Liver (tissue), 8 donors: ENCODE measurements at regions not wholly inside any gene's neighbourhood (a gene's known extent, or its start where the extent isn't known, plus 50 kb on each side); places are given as distances from the start of the nearest gene placed in this dataset.

Source experiments
- DNase-seq: peaks from one replicate; pipeline ENCODE4 v3.0.0-alpha.2; 2017; ENCODE audit warnings: low spot score
- H3K27ac ChIP-seq, 2 donors: one replicate each; pipeline ENCODE4 v1.7.0; 2013; ENCODE audit warnings: inconsistent platforms in 2 of 2, low read length in 2 of 2, control low read depth in 1 of 2, low read depth in 1 of 2, mild to moderate bottlenecking in 1 of 2
- H3K27me3 ChIP-seq, 4 donors: one replicate each; pipeline versions ENCODE4 v1.6.1 to v1.7.0; 2013; ENCODE audit warnings: low read length in 3 of 4, inconsistent platforms in 1 of 4, mild to moderate bottlenecking in 1 of 4, moderate library complexity in 1 of 4; ENCODE audit not compliant: control insufficient read depth in 4 of 4, insufficient read depth in 4 of 4
- H3K36me3 ChIP-seq, 4 donors: one replicate each; pipeline versions ENCODE4 v1.6.1 to v1.7.0; 2013; ENCODE audit warnings: low read length in 3 of 4, mild to moderate bottlenecking in 3 of 4, low read depth in 1 of 4, moderate library complexity in 1 of 4; ENCODE audit not compliant: control insufficient read depth in 4 of 4, insufficient read depth in 3 of 4
- H3K4me1 ChIP-seq, 4 donors: one replicate each; pipeline versions ENCODE4 v1.6.1 to v1.7.0; 2013; ENCODE audit warnings: low read length in 3 of 4, mild to moderate bottlenecking in 3 of 4, moderate library complexity in 1 of 4; ENCODE audit not compliant: control insufficient read depth in 4 of 4, insufficient read depth in 4 of 4
- H3K4me3 ChIP-seq, 3 donors: one replicate each; pipeline versions ENCODE4 v1.6.1 to v1.7.0; 2013; ENCODE audit warnings: low read length in 3 of 3, control low read depth in 1 of 3, low read depth in 1 of 3, mild to moderate bottlenecking in 1 of 3
- H3K9ac ChIP-seq, 2 donors: one replicate each; pipeline ENCODE4 v1.7.0; 2013; ENCODE audit warnings: low read length in 2 of 2, mild to moderate bottlenecking in 2 of 2, moderate library complexity in 2 of 2, control low read depth in 1 of 2, low read depth in 1 of 2
- H3K9me3 ChIP-seq, 4 donors: one replicate each; pipeline versions ENCODE4 v1.6.1 to v1.7.0; 2013; ENCODE audit warnings: low read length in 3 of 4; ENCODE audit not compliant: control insufficient read depth in 4 of 4
- CTCF ChIP-seq: fragments of 150-350 bp; IDR thresholded peaks from 2 replicates; pipeline ENCODE4 v1.5.1; 2017; ENCODE audit warnings: improper control_type of control experiment, low read depth, low read length; ENCODE audit not compliant: missing input control
- EGR1 ChIP-seq, 2 donors: IDR thresholded peaks; 2 replicates each; pipeline ENCODE4 v1.6.1; 2016 to 2018; ENCODE audit warnings: antibody characterized with exemption in 2 of 2, low read depth in 2 of 2
- FOXA1 ChIP-seq: IDR thresholded peaks from 2 replicates; pipeline ENCODE4 v1.6.1; 2016; ENCODE audit warnings: antibody characterized with exemption
- FOXA2 ChIP-seq: IDR thresholded peaks from 2 replicates; pipeline ENCODE4 v1.6.1; 2016; ENCODE audit warnings: antibody characterized with exemption
- GABPA ChIP-seq, 2 donors: IDR thresholded peaks in 1 of 2; conservative IDR thresholded peaks in 1 of 2; 2 replicates each; pipeline ENCODE4 v1.6.1; 2016; ENCODE audit warnings: antibody characterized with exemption in 2 of 2, mild to moderate bottlenecking in 1 of 2, moderate library complexity in 1 of 2
- HNF4A ChIP-seq, 2 donors: conservative IDR thresholded peaks; 2 replicates each; pipeline ENCODE4 v1.6.1; 2016; ENCODE audit warnings: antibody characterized with exemption in 2 of 2, mild to moderate bottlenecking in 2 of 2
- HNF4G ChIP-seq: IDR thresholded peaks from 2 replicates; pipeline ENCODE4 v1.6.1; 2016; ENCODE audit warnings: antibody characterized with exemption
- JUND ChIP-seq, 2 donors: IDR thresholded peaks; 2 replicates each; pipeline ENCODE4 v1.6.1; 2016; ENCODE audit warnings: antibody characterized with exemption in 2 of 2
- NR2F2 ChIP-seq: IDR thresholded peaks from 2 replicates; pipeline ENCODE4 v1.6.1; 2016; ENCODE audit warnings: antibody characterized with exemption
- RAD21 ChIP-seq, 2 donors: IDR thresholded peaks; 2 replicates each; pipeline ENCODE4 v1.6.1; 2016; ENCODE audit warnings: antibody characterized with exemption in 2 of 2, mild to moderate bottlenecking in 2 of 2
- RXRA ChIP-seq, 2 donors: IDR thresholded peaks; 2 replicates each; pipeline ENCODE4 v1.6.1; 2017 to 2018; ENCODE audit warnings: antibody characterized with exemption in 2 of 2, mild to moderate bottlenecking in 1 of 2
- TAF1 ChIP-seq: conservative IDR thresholded peaks from 2 replicates; pipeline ENCODE4 v1.6.1; 2016; ENCODE audit warnings: antibody characterized with exemption, mild to moderate bottlenecking
- YY1 ChIP-seq: IDR thresholded peaks from 2 replicates; pipeline ENCODE4 v1.6.1; 2016; ENCODE audit warnings: antibody characterized with exemption, mild to moderate bottlenecking
- WGBS: extraction: QIAGEN DNeasy Blood & Tissue Kit; methylation state at CpG from one replicate; pipeline ENCODE4 v1.1.7; 2013; 5-methylcytosine and 5-hydroxymethylcytosine counted together
- TF ChIP-seq, protein P1 (sequence below): IDR thresholded peaks from 2 replicates; pipeline ENCODE4 v1.6.1; 2016; ENCODE audit warnings: antibody characterized with exemption, mild to moderate bottlenecking
- TF ChIP-seq, protein P2 (sequence below): IDR thresholded peaks from 2 replicates; pipeline ENCODE4 v1.6.1; 2016; ENCODE audit warnings: antibody characterized with exemption
- TF ChIP-seq, protein P3 (sequence below): IDR thresholded peaks from 2 replicates; pipeline ENCODE4 v1.6.1; 2016; ENCODE audit warnings: antibody characterized with exemption
- TF ChIP-seq, protein P4 (sequence below): IDR thresholded peaks from 2 replicates; pipeline ENCODE4 v1.6.1; 2016; ENCODE audit warnings: antibody characterized with exemption
- donor health status: healthy.
- donor health status: healthy.
- donor health status: healthy.
- donor health status: healthy.
- donor health status: healthy.

DNA sequence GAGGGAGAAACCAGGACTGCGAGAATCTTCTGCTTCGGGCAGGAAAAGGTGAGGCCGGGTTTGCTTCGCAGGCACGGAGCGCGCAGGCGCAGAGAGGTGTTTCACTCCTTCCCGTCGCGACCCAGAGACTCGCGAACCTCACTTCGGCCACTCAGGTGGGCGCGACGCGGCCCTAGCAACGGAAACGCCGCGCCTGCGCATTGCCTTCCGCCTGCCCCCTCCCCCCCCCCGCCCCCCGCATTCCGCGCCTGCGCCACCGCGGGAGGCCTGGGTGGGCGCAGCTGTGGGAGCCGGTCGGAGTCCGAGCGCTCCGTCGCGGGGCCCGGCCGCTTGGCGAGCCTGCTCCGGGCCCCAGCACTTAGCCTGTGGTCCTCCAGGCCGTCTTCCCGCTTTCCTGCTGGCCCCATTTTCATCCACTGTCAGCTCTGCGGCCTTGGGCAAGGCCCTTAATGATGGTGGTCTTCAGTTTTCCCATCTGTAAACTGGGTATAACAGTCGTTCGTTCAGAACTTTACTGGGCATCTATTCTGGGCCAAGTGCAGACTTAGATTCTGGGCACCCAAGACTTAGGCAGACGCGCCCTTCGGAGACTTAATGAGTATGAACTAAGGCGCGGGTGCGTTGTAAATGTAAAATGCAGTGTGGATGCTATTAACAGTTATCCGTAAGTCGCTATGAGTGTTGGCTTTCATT, 62.1 kb upstream of the ACKR3 start:
- Histone ChIP-seq H3K4me3 (peak overlapping the region in 2 of 3 donors; percentile 31 to 34), H3K9me3 (no peaks in the 10 kb centered on the region), H3K36me3 (no peaks in the 10 kb centered on the region), H3K27me3 (peaks cover 0 to 4% (median 0%) of the 10 kb centered on the region in 4 donors), H3K4me1 (peaks cover 0 to 4% (median 2%) of the 10 kb centered on the region in 4 donors), H3K27ac (no peak overlapping the region), H3K9ac (no peak overlapping the region)
- TF ChIP-seq, protein P1, sequence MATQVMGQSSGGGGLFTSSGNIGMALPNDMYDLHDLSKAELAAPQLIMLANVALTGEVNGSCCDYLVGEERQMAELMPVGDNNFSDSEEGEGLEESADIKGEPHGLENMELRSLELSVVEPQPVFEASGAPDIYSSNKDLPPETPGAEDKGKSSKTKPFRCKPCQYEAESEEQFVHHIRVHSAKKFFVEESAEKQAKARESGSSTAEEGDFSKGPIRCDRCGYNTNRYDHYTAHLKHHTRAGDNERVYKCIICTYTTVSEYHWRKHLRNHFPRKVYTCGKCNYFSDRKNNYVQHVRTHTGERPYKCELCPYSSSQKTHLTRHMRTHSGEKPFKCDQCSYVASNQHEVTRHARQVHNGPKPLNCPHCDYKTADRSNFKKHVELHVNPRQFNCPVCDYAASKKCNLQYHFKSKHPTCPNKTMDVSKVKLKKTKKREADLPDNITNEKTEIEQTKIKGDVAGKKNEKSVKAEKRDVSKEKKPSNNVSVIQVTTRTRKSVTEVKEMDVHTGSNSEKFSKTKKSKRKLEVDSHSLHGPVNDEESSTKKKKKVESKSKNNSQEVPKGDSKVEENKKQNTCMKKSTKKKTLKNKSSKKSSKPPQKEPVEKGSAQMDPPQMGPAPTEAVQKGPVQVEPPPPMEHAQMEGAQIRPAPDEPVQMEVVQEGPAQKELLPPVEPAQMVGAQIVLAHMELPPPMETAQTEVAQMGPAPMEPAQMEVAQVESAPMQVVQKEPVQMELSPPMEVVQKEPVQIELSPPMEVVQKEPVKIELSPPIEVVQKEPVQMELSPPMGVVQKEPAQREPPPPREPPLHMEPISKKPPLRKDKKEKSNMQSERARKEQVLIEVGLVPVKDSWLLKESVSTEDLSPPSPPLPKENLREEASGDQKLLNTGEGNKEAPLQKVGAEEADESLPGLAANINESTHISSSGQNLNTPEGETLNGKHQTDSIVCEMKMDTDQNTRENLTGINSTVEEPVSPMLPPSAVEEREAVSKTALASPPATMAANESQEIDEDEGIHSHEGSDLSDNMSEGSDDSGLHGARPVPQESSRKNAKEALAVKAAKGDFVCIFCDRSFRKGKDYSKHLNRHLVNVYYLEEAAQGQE = no peak
- TF ChIP-seq, protein P2, sequence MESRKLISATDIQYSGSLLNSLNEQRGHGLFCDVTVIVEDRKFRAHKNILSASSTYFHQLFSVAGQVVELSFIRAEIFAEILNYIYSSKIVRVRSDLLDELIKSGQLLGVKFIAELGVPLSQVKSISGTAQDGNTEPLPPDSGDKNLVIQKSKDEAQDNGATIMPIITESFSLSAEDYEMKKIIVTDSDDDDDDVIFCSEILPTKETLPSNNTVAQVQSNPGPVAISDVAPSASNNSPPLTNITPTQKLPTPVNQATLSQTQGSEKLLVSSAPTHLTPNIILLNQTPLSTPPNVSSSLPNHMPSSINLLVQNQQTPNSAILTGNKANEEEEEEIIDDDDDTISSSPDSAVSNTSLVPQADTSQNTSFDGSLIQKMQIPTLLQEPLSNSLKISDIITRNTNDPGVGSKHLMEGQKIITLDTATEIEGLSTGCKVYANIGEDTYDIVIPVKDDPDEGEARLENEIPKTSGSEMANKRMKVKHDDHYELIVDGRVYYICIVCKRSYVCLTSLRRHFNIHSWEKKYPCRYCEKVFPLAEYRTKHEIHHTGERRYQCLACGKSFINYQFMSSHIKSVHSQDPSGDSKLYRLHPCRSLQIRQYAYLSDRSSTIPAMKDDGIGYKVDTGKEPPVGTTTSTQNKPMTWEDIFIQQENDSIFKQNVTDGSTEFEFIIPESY = no peak
- TF ChIP-seq NR2F2 (no peak), HNF4A (conservative IDR thresholded peaks at IDR 0.05) (no peak), FOXA1 (no peak), RXRA (IDR thresholded peaks at IDR 0.05) (no peak), FOXA2 (no peak), CTCF (no peak), HNF4G (no peak), TAF1 (no peak), JUND (IDR thresholded peaks at IDR 0.05) (no peak), YY1 (no peak), RAD21 (IDR thresholded peaks at IDR 0.05) (no peak), GABPA (IDR thresholded peaks at IDR 0.05 in 1 of 2, conservative IDR thresholded peaks at IDR 0.05 in 1 of 2) (no peak), EGR1 (IDR thresholded peaks at IDR 0.05; ENCODE audit: low read depth in 2 of 2) (no peak)
- TF ChIP-seq, protein P3, sequence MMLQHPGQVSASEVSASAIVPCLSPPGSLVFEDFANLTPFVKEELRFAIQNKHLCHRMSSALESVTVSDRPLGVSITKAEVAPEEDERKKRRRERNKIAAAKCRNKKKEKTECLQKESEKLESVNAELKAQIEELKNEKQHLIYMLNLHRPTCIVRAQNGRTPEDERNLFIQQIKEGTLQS = no peak
- TF ChIP-seq, protein P4, sequence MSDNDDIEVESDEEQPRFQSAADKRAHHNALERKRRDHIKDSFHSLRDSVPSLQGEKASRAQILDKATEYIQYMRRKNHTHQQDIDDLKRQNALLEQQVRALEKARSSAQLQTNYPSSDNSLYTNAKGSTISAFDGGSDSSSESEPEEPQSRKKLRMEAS = no peak
- WGBS = 22% methylated on average over 56 of the region's 56 CpGs
- DNase-seq = peak; percentile 76
